CD14-positive monocyte (primary cell): ENCODE measurements at regions not wholly inside any gene's neighbourhood (a gene's known extent, or its start where the extent isn't known, plus 50 kb on each side); places are given as distances from the start of the nearest gene placed in this dataset.

ENCODE experiments used
- DNase-seq, 3 donors: peaks; one replicate each; pipeline ENCODE4 v3.0.0-alpha.2; 2011 to 2022
- H2AFZ ChIP-seq: 2 replicates; pipeline ENCODE4 v1.6.0; 2012; ENCODE audit warnings: mild to moderate bottlenecking, low read depth, low read length, inconsistent platforms; ENCODE audit not compliant: insufficient read depth, poor library complexity, severe bottlenecking
- H3K27ac ChIP-seq, 2 donors: 1 replicate in 1 of 2; 2 replicates in 1 of 2; pipeline ENCODE4 v1.5.1; 2012 to 2013; ENCODE audit warnings: low read length in 2 of 2, control low read depth in 1 of 2, inconsistent platforms in 1 of 2, low read depth in 1 of 2, mild to moderate bottlenecking in 1 of 2
- H3K27me3 ChIP-seq, 2 donors: one replicate each; pipeline versions ENCODE4 v1.6.0 to v1.6.1; 2011 to 2013; ENCODE audit warnings: low read length in 2 of 2; ENCODE audit not compliant: control insufficient read depth in 2 of 2, insufficient read depth in 2 of 2
- H3K36me3 ChIP-seq, 2 donors: replicated peaks in 1 of 2; 1 replicate in 1 of 2; 2 replicates in 1 of 2; pipeline versions ENCODE4 v1.5.1 to v1.6.1; 2012 to 2013; ENCODE audit warnings: low read length in 2 of 2, control low read depth in 1 of 2, inconsistent platforms in 1 of 2, mild to moderate bottlenecking in 1 of 2; ENCODE audit not compliant: insufficient read depth in 2 of 2, control insufficient read depth in 1 of 2
- H3K4me1 ChIP-seq, 2 donors: 1 replicate in 1 of 2; 2 replicates in 1 of 2; pipeline versions ENCODE4 v1.5.1 to v1.6.1; 2012 to 2013; ENCODE audit warnings: low read length in 2 of 2, control low read depth in 1 of 2, inconsistent platforms in 1 of 2, mild to moderate bottlenecking in 1 of 2, moderate library complexity in 1 of 2; ENCODE audit not compliant: insufficient read depth in 2 of 2, control insufficient read depth in 1 of 2
- H3K4me2 ChIP-seq: replicated peaks from 2 replicates; pipeline ENCODE3; 2012; ENCODE audit warnings: low read length, moderate library complexity, mild to moderate bottlenecking; ENCODE audit not compliant: poor library complexity, severe bottlenecking; ENCODE audit errors: extremely low read depth
- H3K4me3 ChIP-seq, 3 experiments: fragments of 200-600 bp in 1 of 3; sonication (generic) in 1 of 3; replicated peaks in 1 of 3; 1 replicate in 2 of 3; 2 replicates in 1 of 3; pipeline ENCODE4 v1.5.1; 2011 to 2013; ENCODE audit warnings: low read length in 3 of 3, mild to moderate bottlenecking in 3 of 3, control low read depth in 2 of 3, low read depth in 2 of 3, inconsistent platforms in 1 of 3, moderate library complexity in 1 of 3
- H3K79me2 ChIP-seq: 2 replicates; pipeline ENCODE4 v1.6.0; 2012; ENCODE audit warnings: mild to moderate bottlenecking, control low read depth, inconsistent platforms, low read length, moderate library complexity; ENCODE audit not compliant: insufficient read depth
- H3K9ac ChIP-seq: 2 replicates; pipeline ENCODE4 v1.6.0; 2017; ENCODE audit warnings: low read length, mild to moderate bottlenecking; ENCODE audit not compliant: insufficient read depth, poor library complexity, severe bottlenecking
- H3K9me3 ChIP-seq, 2 donors: replicated peaks in 1 of 2; 1 replicate in 1 of 2; 2 replicates in 1 of 2; pipeline versions ENCODE4 v1.5.1 to v1.6.1; 2012 to 2013; ENCODE audit warnings: low read length in 2 of 2, control low read depth in 1 of 2; ENCODE audit not compliant: control insufficient read depth in 1 of 2, insufficient read depth in 1 of 2
- H4K20me1 ChIP-seq: 2 replicates; pipeline ENCODE4 v1.6.0; 2012; ENCODE audit warnings: mild to moderate bottlenecking, low read length, control low read depth, moderate library complexity; ENCODE audit not compliant: insufficient read depth
- H3K27ac Mint-ChIP-seq, 7 donors: one replicate each; pipeline ENCODE4 v1.8.0; 2020; ENCODE audit warnings: mild to moderate bottlenecking in 7 of 7, mixed read lengths in 7 of 7, moderate library complexity in 6 of 7, inconsistent platforms in 2 of 7
- H3K27me3 Mint-ChIP-seq, 3 donors: one replicate each; pipeline ENCODE4 v1.8.0; 2021 to 2022; ENCODE audit warnings: low read depth in 3 of 3, mild to moderate bottlenecking in 3 of 3, mixed read lengths in 3 of 3, moderate library complexity in 3 of 3, inconsistent platforms in 1 of 3
- H3K36me3 Mint-ChIP-seq, 2 donors: one replicate each; pipeline ENCODE4 v1.8.0; 2020; ENCODE audit warnings: mixed read lengths in 2 of 2, inconsistent platforms in 1 of 2, mild to moderate bottlenecking in 1 of 2
- H3K4me1 Mint-ChIP-seq: one replicate; pipeline ENCODE4 v1.8.0; 2020; ENCODE audit warnings: mild to moderate bottlenecking, mixed read lengths
- H3K4me3 Mint-ChIP-seq, 2 donors: one replicate each; pipeline ENCODE4 v1.8.0; 2020; ENCODE audit warnings: mild to moderate bottlenecking in 2 of 2, mixed read lengths in 2 of 2, moderate library complexity in 1 of 2
- H3K9me3 Mint-ChIP-seq, 7 donors: one replicate each; pipeline ENCODE4 v1.8.0; 2020 to 2022; ENCODE audit warnings: mixed read lengths in 7 of 7, mild to moderate bottlenecking in 6 of 7, moderate library complexity in 6 of 7, inconsistent platforms in 2 of 7
- CTCF ChIP-seq: fragments of 200-600 bp; IDR thresholded peaks from one replicate; pipeline ENCODE4 v1.8.0; 2022; ENCODE audit warnings: antibody characterized with exemption, mild to moderate bottlenecking
- WGBS: methylation state at CpG from one replicate; pipeline ENCODE4 v1.1.5; 2013; ENCODE audit warnings: missing lambda C conversion rate; ENCODE audit not compliant: insufficient coverage; 5-methylcytosine and 5-hydroxymethylcytosine counted together
- intact Hi-C, 2 donors: fragments of 100-400 bp; cut with micrococcal nuclease; formaldehyde crosslinking; loops; one replicate each; pipeline versions ENCODE4 v1.15.0 to v1.15.1; 2023

- H3K27ac ChIP-seq: no peak overlapping the region
- no peaks in the 10 kb centered on the region for H3K4me1 ChIP-seq
- H3K4me1 Mint-ChIP-seq: no peaks in the 10 kb centered on the region
- no peaks in the 10 kb centered on the region for H3K36me3 ChIP-seq
- H3K9me3 Mint-ChIP-seq: peaks cover 0 to 3% (median 0%) of the 10 kb centered on the region in 7 donors
- no peak overlapping the region for H2AFZ ChIP-seq
- 84% methylated on average over 2 of the region's 4 CpGs for WGBS
- TF ChIP-seq CTCF: no peak
- H3K27me3 ChIP-seq: no peaks in the 10 kb centered on the region
- no peak overlapping the region for H3K27ac Mint-ChIP-seq
- peaks cover 0 to 3% (median 0%) of the 10 kb centered on the region in 3 donors for H3K27me3 Mint-ChIP-seq
- no peak for DNase-seq
- intact Hi-C loops: no loop called here
- H3K9me3 ChIP-seq: no peaks in the 10 kb centered on the region
- H4K20me1 ChIP-seq: no peaks in the 10 kb centered on the region
- H3K9ac ChIP-seq: no peak overlapping the region
- H3K4me2 ChIP-seq: no peak overlapping the region
- H3K4me3 ChIP-seq: no peak overlapping the region
- no peaks in the 10 kb centered on the region for H3K79me2 ChIP-seq
- H3K4me3 Mint-ChIP-seq: no peak overlapping the region
- no peaks in the 10 kb centered on the region for H3K36me3 Mint-ChIP-seq
These were observed 97.5 kb downstream of the TMX1 start for GRCh38 chr14:51337520-51337919.

- Histone ChIP-seq H3K27ac (no peak overlapping the region), H2AFZ (no peak overlapping the region), H3K4me2 (no peak overlapping the region), H3K79me2 (no peaks in the 10 kb centered on the region), H3K36me3 (no peaks in the 10 kb centered on the region), H3K27me3 (no peaks in the 10 kb centered on the region), H3K9ac (no peak overlapping the region), H3K4me1 (no peaks in the 10 kb centered on the region), H4K20me1 (no peaks in the 10 kb centered on the region), H3K4me3 (no peak overlapping the region), H3K9me3 (peaks cover 0 to 3% of the 10 kb centered on the region in 2 donors)
- Mint-ChIP-seq H3K36me3 (no peaks in the 10 kb centered on the region), H3K4me3 (no peak overlapping the region), H3K27me3 (peaks cover 0 to 2% (median 2%) of the 10 kb centered on the region in 3 donors), H3K9me3 (peaks cover 3 to 9% (median 7%) of the 10 kb centered on the region in 7 donors), H3K4me1 (no peaks in the 10 kb centered on the region), H3K27ac (no peak overlapping the region)
- TF ChIP-seq CTCF: no peak
- no peak for DNase-seq
- intact Hi-C loops: no loop called here
- WGBS: 83% methylated on average over 1 of the region's 2 CpGs
These were observed 101.3 kb downstream of the TMX1 start for GRCh38 chr14:51341338-51341737.
